Panc1 (cell line): ENCODE measurements at regions not wholly inside any gene's neighbourhood (a gene's known extent, or its start where the extent isn't known, plus 50 kb on each side); places are given as distances from the start of the nearest gene placed in this dataset.

ENCODE experiments used
- POLR2AphosphoS5 ChIP-seq: IDR thresholded peaks from 2 replicates; pipeline ENCODE4 v1.6.1; 2012; ENCODE audit warnings: mild to moderate bottlenecking, low read depth, low read length, moderate library complexity
- REST ChIP-seq, 2 experiments: IDR thresholded peaks; 2 replicates each; pipeline ENCODE4 v1.6.1; 2011 to 2012; ENCODE audit warnings: low read depth in 2 of 2, control low read depth in 1 of 2, low read length in 1 of 2, mild to moderate bottlenecking in 1 of 2, moderate library complexity in 1 of 2; ENCODE audit not compliant: insufficient read depth in 1 of 2
- TF ChIP-seq, protein P1 (sequence below): fragments of 450-650 bp; IDR thresholded peaks from 2 replicates; pipeline ENCODE4 v1.5.1; 2017; ENCODE audit warnings: mild to moderate bottlenecking

DNA sequence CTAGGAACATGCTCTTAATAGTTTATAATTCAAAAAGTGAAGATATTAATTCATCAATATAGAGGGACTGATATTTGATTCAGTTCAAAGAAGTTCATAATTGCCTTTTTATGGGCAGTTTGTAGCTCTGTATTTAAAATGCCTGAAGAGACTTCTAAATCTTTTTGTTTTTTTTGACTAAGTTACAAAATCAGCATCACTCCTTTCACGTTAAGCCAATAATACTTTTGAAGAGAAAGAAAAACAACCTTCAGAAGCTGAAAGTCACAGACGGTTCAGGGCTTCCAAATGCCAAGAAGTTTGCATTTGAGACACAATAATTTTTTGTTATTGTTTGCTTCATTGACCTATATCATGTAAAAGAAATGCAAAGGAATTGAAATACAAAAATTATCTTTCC, 394.6 kb upstream of the NR2F2 start:
- TF ChIP-seq, protein P1, sequence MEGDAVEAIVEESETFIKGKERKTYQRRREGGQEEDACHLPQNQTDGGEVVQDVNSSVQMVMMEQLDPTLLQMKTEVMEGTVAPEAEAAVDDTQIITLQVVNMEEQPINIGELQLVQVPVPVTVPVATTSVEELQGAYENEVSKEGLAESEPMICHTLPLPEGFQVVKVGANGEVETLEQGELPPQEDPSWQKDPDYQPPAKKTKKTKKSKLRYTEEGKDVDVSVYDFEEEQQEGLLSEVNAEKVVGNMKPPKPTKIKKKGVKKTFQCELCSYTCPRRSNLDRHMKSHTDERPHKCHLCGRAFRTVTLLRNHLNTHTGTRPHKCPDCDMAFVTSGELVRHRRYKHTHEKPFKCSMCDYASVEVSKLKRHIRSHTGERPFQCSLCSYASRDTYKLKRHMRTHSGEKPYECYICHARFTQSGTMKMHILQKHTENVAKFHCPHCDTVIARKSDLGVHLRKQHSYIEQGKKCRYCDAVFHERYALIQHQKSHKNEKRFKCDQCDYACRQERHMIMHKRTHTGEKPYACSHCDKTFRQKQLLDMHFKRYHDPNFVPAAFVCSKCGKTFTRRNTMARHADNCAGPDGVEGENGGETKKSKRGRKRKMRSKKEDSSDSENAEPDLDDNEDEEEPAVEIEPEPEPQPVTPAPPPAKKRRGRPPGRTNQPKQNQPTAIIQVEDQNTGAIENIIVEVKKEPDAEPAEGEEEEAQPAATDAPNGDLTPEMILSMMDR = no peak
- no peak for TF ChIP-seq REST (IDR thresholded peaks at IDR 0.05; ENCODE audit: insufficient read depth in 1 of 2, low read depth in 2 of 2, low read length in 1 of 2)
- TF ChIP-seq POLR2AphosphoS5 = no peak
